Body of pancreas (tissue), 4 donors: ENCODE measurements at regions not wholly inside any gene's neighbourhood (a gene's known extent, or its start where the extent isn't known, plus 50 kb on each side); places are given as distances from the start of the nearest gene placed in this dataset.

Experiments used
- CTCF ChIP-seq, 7 experiments: fragments of 450-650 bp in 4 of 7; fragments of 200-600 bp in 3 of 7; sonication (generic) in 3 of 7; IDR thresholded peaks; one replicate each; pipeline ENCODE4 v1.5.1; 2016 to 2019; ENCODE audit warnings: antibody characterized with exemption in 7 of 7
- POLR2A ChIP-seq, 3 donors: fragments of 450-650 bp; IDR thresholded peaks; one replicate each; pipeline ENCODE4 v1.6.1; 2016; ENCODE audit warnings: antibody characterized with exemption in 3 of 3, mild to moderate bottlenecking in 2 of 3

DNA sequence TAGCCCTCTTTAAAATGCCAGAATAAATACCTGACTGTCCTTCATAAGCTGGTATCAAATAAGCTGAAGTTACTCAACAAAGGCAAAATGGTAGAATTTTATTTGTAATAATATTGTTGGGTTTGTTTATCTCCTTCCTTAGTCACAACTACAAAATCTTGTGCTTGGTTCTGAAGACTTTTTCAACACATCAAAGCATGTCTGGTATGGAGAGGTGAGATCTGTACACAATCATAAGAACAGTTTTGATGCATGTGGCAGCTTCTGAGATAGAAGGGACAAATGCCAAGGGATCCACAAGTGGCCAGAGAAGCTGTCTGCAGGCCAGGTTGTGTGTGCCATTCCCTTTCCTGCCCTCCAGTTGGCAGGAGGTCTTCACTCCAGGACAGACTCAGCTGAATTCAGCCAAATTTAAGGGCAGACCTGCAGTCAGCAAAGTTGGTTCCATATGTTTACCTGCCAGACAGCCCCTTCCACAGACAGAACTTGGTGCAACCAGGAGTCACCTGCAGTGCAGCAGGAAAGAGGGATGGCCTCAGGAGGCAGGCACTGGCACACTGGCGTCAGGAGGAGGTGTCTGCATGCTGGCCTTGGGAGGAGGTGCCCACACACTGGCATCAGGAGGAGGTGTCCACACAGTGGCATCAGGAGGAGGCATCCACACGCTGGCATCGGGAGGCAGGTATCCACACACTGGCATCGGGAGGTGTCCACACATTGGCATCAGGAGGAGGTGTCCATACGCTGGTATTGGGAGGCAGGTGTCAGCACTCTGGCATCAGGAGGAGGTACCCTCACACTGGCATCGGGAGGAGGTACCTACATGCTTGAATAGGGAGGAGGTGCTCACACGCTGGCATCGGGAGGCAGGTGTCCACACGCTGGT is 93.1 kb upstream of the IKZF1 start:
- TF ChIP-seq CTCF (IDR thresholded peaks at IDR 0.05), result no peak
- no peak for TF ChIP-seq POLR2A (IDR thresholded peaks at IDR 0.05)
